GM12892 (cell line): ENCODE measurements at regions not wholly inside any gene's neighbourhood (a gene's known extent, or its start where the extent isn't known, plus 50 kb on each side); places are given as distances from the start of the nearest gene placed in this dataset.

Source experiments
- DNase-seq: peaks from one replicate; pipeline ENCODE4 v3.0.0; 2011; ENCODE audit not compliant: insufficient read length
- FAIRE-seq: peaks from 2 replicates; lab custom pipeline; 2011; peaks lifted over from hg19 to GRCh38; lab: Jason Lieb, UNC
- POLR2A ChIP-seq: IDR thresholded peaks from 2 replicates; pipeline ENCODE4 v1.6.1; 2011; ENCODE audit warnings: low read depth, low read length, control low read depth
- POLR2AphosphoS5 ChIP-seq: IDR thresholded peaks from 2 replicates; pipeline ENCODE4 v1.6.1; 2011; ENCODE audit warnings: low read depth, low read length, control low read depth
- TAF1 ChIP-seq: IDR thresholded peaks from 2 replicates; pipeline ENCODE4 v1.6.1; 2011; ENCODE audit warnings: low read depth, mild to moderate bottlenecking, control low read depth, low read length, borderline replicate concordance

DNA sequence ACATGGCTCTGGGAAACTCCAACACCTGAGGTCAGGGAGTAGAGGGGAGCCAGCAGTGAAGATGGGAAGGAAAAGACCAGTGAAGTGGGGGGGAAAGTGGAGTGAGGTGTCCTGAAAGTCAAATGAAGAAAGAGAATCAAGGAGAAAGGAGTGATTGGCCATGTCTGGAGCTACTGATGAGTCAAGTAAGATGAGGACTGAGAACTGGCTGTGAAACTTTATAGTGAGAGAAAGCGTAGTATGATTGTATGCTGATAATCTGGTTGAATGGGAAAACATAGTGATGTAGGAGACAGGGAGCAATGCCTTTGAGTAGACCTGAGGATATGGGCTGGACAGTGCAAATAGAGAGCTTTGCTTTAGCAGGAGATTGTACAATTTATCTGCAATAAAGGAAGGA is 183.6 kb upstream of the GMDS start:
- DNase-seq (no peak), FAIRE-seq (no peak)
- TF ChIP-seq POLR2A = no peak
- no peak for TF ChIP-seq TAF1
- no peak for TF ChIP-seq POLR2AphosphoS5

GRCh38 chr6:2426561-2427340 is 181.3 kb upstream of the GMDS start:
- no peak for DNase-seq
- TF ChIP-seq TAF1 (no peak), POLR2A (no peak), POLR2AphosphoS5 (no peak)
- FAIRE-seq = no peak

DNA sequence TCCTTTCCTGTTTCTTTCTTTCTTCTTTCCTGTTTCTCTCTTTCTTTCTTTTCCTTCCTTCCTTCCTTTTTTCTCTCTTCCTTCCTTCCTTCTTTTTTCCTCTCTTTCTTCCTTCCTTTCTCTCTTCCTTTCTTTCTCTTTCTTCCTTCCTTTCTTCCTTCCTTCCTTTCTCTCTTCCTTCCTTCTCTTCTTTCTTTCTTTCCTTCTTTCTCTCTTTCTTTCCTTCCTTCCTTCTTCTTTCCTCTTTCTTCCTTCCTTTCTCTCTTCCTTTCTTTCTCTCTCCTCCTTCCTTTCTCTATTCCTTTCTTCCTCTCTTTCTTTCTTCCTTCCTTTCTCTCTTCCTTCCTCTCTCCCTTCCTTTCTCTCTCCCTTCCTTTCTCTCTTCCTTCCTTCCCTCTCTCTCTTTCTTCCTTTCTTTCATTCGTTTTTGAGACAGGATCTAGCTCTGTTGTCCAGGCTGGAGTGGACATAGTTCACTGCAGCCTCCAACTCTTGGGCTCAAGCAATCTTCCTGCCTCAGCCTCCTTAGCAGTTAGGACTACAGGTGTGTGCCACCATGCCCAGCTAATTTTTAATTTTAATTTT is 170.8 kb upstream of the GMDS start:
- DNase-seq (no peak), FAIRE-seq (no peak)
- no peak for TF ChIP-seq POLR2AphosphoS5
- TF ChIP-seq POLR2A = no peak
- TF ChIP-seq TAF1 = no peak

GRCh38 chr6:2414885-2415547 is 169.6 kb upstream of the GMDS start:
- no peak for TF ChIP-seq POLR2AphosphoS5
- TF ChIP-seq POLR2A = no peak
- TF ChIP-seq TAF1 = no peak
- FAIRE-seq = no peak
- DNase-seq = no peak

DNA sequence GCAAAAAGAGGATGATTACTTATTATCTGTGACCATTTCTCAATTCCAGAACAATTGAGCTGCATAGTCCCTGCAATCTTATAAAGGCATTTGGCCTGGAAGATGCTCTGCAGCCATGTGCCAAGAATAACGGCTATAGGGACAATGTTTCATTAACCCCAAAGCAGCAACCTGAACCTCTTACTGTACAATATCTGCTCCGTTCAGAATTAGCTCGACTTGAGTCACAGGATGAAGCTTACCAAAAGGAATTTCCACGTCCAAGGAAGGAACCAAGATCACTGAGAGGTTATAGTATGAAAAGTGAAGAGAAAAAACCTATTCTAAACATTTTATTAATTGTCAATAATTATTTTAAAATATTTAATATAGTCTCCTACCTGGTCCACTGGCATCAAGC is 167.3 kb upstream of the GMDS start:
- FAIRE-seq (no peak), DNase-seq (no peak)
- no peak for TF ChIP-seq POLR2AphosphoS5
- no peak for TF ChIP-seq POLR2A
- no peak for TF ChIP-seq TAF1

DNA sequence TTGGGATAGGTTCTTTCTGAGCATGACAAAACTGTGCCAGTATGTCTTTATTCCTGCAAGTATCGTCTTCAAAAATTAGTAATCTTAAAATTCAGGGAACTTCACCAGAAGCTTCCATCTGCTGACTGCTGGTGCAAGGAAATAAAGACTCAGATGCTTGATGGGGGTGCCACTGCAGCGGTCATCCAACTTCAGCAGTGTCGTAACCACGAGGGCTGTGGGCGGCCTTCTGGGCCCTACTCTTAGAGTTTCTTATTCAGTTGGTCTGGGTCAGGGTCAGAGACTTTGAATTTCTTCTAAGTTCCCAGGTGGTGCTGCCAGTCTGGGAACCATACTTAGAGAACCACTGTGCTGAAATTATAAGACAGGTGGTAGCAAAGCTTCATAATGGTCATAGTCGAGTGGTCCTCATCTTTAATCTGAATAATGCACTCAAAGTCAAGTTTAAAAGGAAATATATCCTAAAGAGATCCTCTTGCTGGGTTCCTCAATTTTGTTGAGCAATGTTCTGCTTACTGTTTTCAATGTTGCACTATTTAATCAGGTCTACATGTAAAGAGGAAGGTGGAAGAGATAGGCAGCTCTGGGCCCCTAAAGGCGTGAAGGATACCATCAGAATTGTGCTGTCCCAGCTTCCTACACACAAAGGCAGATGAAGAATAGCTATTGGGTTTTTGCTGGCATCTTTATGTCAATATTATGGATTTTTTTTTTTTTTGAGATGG is 165.4 kb upstream of the GMDS start:
- FAIRE-seq (no peak), DNase-seq (no peak)
- TF ChIP-seq POLR2A (no peak), POLR2AphosphoS5 (no peak), TAF1 (no peak)

DNA sequence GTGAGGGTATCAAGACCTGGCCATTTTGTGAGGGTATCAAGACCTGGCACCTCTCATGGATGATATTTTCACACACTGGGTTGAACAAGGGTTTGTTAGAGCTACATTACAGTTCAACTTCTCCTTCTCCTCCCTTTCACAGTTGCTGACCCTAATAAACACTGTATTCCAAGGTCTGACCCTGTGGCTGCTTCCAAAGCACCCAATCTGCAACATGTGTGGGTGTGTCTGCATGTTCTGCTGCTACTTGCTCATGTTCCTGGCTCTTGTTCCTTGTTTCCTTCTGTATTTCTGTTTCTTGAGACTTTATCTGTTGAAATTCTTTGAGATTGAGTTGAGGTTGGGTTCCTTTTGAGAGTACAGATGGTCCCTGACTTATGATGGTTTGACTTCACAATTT is 162.1 kb upstream of the GMDS start:
- TF ChIP-seq TAF1 (no peak), POLR2AphosphoS5 (no peak)
- FAIRE-seq (no peak), DNase-seq (no peak)

- FAIRE-seq (no peak), DNase-seq (no peak)
- TF ChIP-seq POLR2AphosphoS5 (no peak), POLR2A (no peak), TAF1 (no peak)
Observed at GRCh38 chr6:2404211-2404929, 159.0 kb upstream of the GMDS start.

DNA sequence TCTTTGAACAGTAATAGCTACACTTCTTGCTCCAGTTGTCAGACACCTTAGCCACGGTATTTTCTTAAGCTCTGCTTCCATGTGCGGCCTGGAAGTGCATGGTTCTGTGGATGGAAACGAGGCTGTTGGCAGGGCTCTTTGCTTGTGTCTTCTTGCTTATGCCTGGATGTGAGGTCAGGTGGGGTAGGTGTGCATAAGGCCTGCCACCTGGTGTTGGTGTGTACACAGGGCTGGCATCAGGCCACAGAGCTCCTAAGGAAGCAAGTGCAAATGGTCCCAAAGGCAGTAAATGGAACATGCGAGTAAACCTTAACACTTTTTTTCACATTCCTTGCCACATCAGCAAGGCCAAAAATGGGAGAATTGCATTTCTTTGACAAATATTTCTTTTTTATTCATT is 158.1 kb upstream of the GMDS start:
- TF ChIP-seq TAF1 = no peak
- no peak for TF ChIP-seq POLR2A
- no peak for TF ChIP-seq POLR2AphosphoS5
- FAIRE-seq = no peak
- DNase-seq = no peak

- FAIRE-seq (no peak), DNase-seq (no peak)
Observed at GRCh38 chr6:2396846-2397630, 151.6 kb upstream of the GMDS start.

More at GRCh38 chr6:2396846-2397630, 151.6 kb upstream of the GMDS start:
- TF ChIP-seq POLR2AphosphoS5 = no peak
